ENCODE measurements at regions not wholly inside any gene's neighbourhood (a gene's known extent, or its start where the extent isn't known, plus 50 kb on each side); places are given as distances from the start of the nearest gene placed in this dataset.

DNA sequence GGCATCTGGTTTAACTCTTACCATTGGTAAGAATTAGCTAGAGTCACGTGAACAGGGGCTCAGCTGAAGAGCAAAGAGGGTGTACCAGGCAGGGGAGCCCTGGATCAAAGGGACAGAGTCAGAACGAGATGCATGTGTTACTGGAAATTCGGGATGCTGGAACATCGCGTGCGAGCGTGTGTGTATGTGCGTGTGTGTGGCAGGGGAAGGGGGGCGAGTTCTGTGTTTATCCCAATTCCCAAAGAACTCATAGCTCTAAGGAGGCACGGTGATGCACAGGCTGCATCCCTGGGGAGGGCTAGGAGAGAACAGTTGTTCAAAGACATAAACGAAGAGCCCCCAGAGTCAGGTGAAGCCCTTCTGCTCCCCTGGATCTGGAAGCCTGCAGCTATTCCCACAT lies 353.3 kb downstream of the GADD45G start:
- Histone ChIP-seq H3K4me3 (ENCODE audit: low read length) (no peak overlapping the region), H3K9me3 (ENCODE audit: low read length) (no peaks in the 10 kb centered on the region), H3K36me3 (ENCODE audit: insufficient read depth, low read length) (no peaks in the 10 kb centered on the region), H3K27ac (ENCODE audit: low read length) (no peak overlapping the region), H3F3A (ENCODE audit: insufficient read depth, low read length, poor library complexity, severe bottlenecking) (no peaks in the 10 kb centered on the region), H3K27me3 (ENCODE audit: insufficient read depth, low read depth, low read length) (no peaks in the 10 kb centered on the region), H3K9me2 (ENCODE audit: insufficient read depth, low read length) (no peaks in the 10 kb centered on the region), H3K9ac (ENCODE audit: low read length) (no peak overlapping the region), H2AFZ (ENCODE audit: low read depth, low read length) (no peak overlapping the region), H3K4me2 (ENCODE audit: low read length) (no peak overlapping the region), H3K79me2 (replicated peaks; ENCODE audit: insufficient read depth, low read length) (no peaks in the 10 kb centered on the region), H4K20me1 (ENCODE audit: insufficient read depth) (no peaks in the 10 kb centered on the region)
- TF ChIP-seq, protein P1, sequence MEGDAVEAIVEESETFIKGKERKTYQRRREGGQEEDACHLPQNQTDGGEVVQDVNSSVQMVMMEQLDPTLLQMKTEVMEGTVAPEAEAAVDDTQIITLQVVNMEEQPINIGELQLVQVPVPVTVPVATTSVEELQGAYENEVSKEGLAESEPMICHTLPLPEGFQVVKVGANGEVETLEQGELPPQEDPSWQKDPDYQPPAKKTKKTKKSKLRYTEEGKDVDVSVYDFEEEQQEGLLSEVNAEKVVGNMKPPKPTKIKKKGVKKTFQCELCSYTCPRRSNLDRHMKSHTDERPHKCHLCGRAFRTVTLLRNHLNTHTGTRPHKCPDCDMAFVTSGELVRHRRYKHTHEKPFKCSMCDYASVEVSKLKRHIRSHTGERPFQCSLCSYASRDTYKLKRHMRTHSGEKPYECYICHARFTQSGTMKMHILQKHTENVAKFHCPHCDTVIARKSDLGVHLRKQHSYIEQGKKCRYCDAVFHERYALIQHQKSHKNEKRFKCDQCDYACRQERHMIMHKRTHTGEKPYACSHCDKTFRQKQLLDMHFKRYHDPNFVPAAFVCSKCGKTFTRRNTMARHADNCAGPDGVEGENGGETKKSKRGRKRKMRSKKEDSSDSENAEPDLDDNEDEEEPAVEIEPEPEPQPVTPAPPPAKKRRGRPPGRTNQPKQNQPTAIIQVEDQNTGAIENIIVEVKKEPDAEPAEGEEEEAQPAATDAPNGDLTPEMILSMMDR (IDR thresholded peaks at IDR 0.05; ENCODE audit: poor library complexity, severe bottlenecking) = no peak
- no peak for TF ChIP-seq RAD21 (conservative IDR thresholded peaks at IDR 0.05)
- no peak for TF ChIP-seq SMC3 (conservative IDR thresholded peaks at IDR 0.05; ENCODE audit: poor library complexity)
- no peak for TF ChIP-seq POLR2AphosphoS5 (IDR thresholded peaks at IDR 0.05)
- TF ChIP-seq TAF1 (IDR thresholded peaks at IDR 0.05; ENCODE audit: low read depth) = no peak
- no peak for TF ChIP-seq MXI1 (conservative IDR thresholded peaks at IDR 0.05; ENCODE audit: poor library complexity, severe bottlenecking)
- no peak for TF ChIP-seq EZH2 (IDR thresholded peaks at IDR 0.05; ENCODE audit: borderline replicate concordance, insufficient read depth, low read length, poor library complexity, severe bottlenecking)
- TF ChIP-seq EP300 (conservative IDR thresholded peaks at IDR 0.05; ENCODE audit: poor library complexity, severe bottlenecking) = no peak
- TF ChIP-seq, protein P2, sequence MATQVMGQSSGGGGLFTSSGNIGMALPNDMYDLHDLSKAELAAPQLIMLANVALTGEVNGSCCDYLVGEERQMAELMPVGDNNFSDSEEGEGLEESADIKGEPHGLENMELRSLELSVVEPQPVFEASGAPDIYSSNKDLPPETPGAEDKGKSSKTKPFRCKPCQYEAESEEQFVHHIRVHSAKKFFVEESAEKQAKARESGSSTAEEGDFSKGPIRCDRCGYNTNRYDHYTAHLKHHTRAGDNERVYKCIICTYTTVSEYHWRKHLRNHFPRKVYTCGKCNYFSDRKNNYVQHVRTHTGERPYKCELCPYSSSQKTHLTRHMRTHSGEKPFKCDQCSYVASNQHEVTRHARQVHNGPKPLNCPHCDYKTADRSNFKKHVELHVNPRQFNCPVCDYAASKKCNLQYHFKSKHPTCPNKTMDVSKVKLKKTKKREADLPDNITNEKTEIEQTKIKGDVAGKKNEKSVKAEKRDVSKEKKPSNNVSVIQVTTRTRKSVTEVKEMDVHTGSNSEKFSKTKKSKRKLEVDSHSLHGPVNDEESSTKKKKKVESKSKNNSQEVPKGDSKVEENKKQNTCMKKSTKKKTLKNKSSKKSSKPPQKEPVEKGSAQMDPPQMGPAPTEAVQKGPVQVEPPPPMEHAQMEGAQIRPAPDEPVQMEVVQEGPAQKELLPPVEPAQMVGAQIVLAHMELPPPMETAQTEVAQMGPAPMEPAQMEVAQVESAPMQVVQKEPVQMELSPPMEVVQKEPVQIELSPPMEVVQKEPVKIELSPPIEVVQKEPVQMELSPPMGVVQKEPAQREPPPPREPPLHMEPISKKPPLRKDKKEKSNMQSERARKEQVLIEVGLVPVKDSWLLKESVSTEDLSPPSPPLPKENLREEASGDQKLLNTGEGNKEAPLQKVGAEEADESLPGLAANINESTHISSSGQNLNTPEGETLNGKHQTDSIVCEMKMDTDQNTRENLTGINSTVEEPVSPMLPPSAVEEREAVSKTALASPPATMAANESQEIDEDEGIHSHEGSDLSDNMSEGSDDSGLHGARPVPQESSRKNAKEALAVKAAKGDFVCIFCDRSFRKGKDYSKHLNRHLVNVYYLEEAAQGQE (IDR thresholded peaks at IDR 0.05; ENCODE audit: borderline replicate concordance) = no peak

DNA sequence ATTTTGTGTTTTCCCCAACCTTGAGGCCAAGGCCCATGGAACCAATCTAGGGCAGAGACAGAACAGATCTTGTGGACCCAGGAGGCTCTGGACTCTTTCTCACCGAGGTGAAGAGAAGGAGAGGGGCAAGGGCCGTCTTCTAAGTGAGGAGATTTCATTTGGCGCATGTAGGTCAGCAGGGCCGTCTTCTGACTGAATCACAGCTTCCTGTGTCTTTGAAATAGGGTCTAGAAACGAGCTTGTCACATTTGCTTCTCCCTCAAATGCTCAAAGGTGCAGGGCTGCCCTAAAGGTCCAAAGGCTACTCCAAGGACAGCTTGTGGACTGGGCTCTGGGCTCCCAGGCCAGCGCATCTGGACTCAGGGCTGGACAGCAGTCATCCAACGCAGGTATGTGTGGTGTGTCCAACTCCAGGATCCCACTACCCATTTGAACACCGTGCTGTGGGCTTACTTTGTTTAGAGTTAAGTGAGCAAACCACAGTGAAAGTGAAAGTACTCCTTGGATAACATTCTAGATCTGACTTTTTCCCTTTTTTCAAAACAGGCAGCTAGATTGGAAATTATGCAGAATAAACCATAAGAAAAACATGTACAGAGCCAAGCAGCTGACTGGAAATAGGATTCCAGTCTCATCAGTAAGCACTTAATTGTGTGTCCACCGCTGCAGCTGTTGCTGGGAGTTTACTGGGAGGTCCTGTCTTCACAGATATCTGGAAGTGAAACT lies 357.0 kb downstream of the GADD45G start:
- Histone ChIP-seq H3F3A (ENCODE audit: insufficient read depth, low read length, poor library complexity, severe bottlenecking) (no peaks in the 10 kb centered on the region), H3K4me2 (ENCODE audit: low read length) (no peak overlapping the region), H2AFZ (ENCODE audit: low read depth, low read length) (no peak overlapping the region)

More for the DNA sequence above, 357.0 kb downstream of the GADD45G start:
- Histone ChIP-seq H3K36me3 (ENCODE audit: insufficient read depth, low read length) (no peaks in the 10 kb centered on the region), H3K9me3 (ENCODE audit: low read length) (no peaks in the 10 kb centered on the region), H3K4me3 (ENCODE audit: low read length) (no peak overlapping the region), H3K27ac (ENCODE audit: low read length) (no peak overlapping the region), H4K20me1 (ENCODE audit: insufficient read depth) (no peaks in the 10 kb centered on the region), H3K79me2 (replicated peaks; ENCODE audit: insufficient read depth, low read length) (no peaks in the 10 kb centered on the region), H3K9me2 (ENCODE audit: insufficient read depth, low read length) (no peaks in the 10 kb centered on the region), H3K9ac (ENCODE audit: low read length) (no peak overlapping the region), H3K27me3 (ENCODE audit: insufficient read depth, low read depth, low read length) (no peaks in the 10 kb centered on the region)
- no peak for TF ChIP-seq EZH2 (IDR thresholded peaks at IDR 0.05; ENCODE audit: borderline replicate concordance, insufficient read depth, low read length, poor library complexity, severe bottlenecking)
